ENCODE measurements at regions not wholly inside any gene's neighbourhood (a gene's known extent, or its start where the extent isn't known, plus 50 kb on each side); places are given as distances from the start of the nearest gene placed in this dataset.

- no peak for DNase-seq (ENCODE audit: low read depth in 2 of 2)
Observed at GRCh38 chr15:96122077-96123027, 208.1 kb upstream of the NR2F2 start.

GRCh38 chr15:96123028-96123400, 207.5 kb upstream of the NR2F2 start:
- DNase-seq (ENCODE audit: low read depth in 2 of 2), result no peak

GRCh38 chr15:96123630-96124187, 206.8 kb upstream of the NR2F2 start:
- no peak for DNase-seq (ENCODE audit: low read depth in 2 of 2)

GRCh38 chr15:96124436-96124835, 206.1 kb upstream of the NR2F2 start:
- DNase-seq (ENCODE audit: low read depth in 2 of 2), result no peak

- no peak for DNase-seq (ENCODE audit: low read depth in 2 of 2)
Observed at GRCh38 chr15:96125721-96126415, 204.6 kb upstream of the NR2F2 start.

GRCh38 chr15:96126859-96127258, 203.6 kb upstream of the NR2F2 start:
- DNase-seq (ENCODE audit: low read depth in 2 of 2), result no peak

- DNase-seq (ENCODE audit: low read depth in 2 of 2), result no peak
Observed at GRCh38 chr15:96130734-96131133, 199.8 kb upstream of the NR2F2 start.

- no peak for DNase-seq (ENCODE audit: low read depth in 2 of 2)
Observed at GRCh38 chr15:96132126-96132525, 198.4 kb upstream of the NR2F2 start.

GRCh38 chr15:96135166-96136093, 195.1 kb upstream of the NR2F2 start:
- no peak for DNase-seq (ENCODE audit: low read depth in 2 of 2)

- no peak for DNase-seq (ENCODE audit: low read depth in 2 of 2)
Observed at GRCh38 chr15:96138985-96139384, 191.5 kb upstream of the NR2F2 start.

- no peak for DNase-seq (ENCODE audit: low read depth in 2 of 2)
Observed at GRCh38 chr15:96142498-96142897, 188.0 kb upstream of the NR2F2 start.

- DNase-seq (ENCODE audit: low read depth in 2 of 2), result no peak
Observed at GRCh38 chr15:96144734-96145133, 185.8 kb upstream of the NR2F2 start.

- DNase-seq (ENCODE audit: low read depth in 2 of 2), result no peak
Observed at GRCh38 chr15:96146726-96147125, 183.8 kb upstream of the NR2F2 start.

- DNase-seq (ENCODE audit: low read depth in 2 of 2), result no peak
Observed at GRCh38 chr15:96147267-96147666, 183.2 kb upstream of the NR2F2 start.

GRCh38 chr15:96150254-96150653, 180.2 kb upstream of the NR2F2 start:
- no peak for DNase-seq (ENCODE audit: low read depth in 2 of 2)

- peak in 1 of 2 experiments; percentile 18 for DNase-seq (ENCODE audit: low read depth in 2 of 2)
Observed at GRCh38 chr15:96151749-96152148, 178.8 kb upstream of the NR2F2 start.

GRCh38 chr15:96153929-96154328, 176.6 kb upstream of the NR2F2 start:
- no peak for DNase-seq (ENCODE audit: low read depth in 2 of 2)

- DNase-seq (ENCODE audit: low read depth in 2 of 2), result no peak
Observed at GRCh38 chr15:96158938-96159337, 171.6 kb upstream of the NR2F2 start.

GRCh38 chr15:96160269-96160668, 170.2 kb upstream of the NR2F2 start:
- DNase-seq (ENCODE audit: low read depth in 2 of 2), result peak in 1 of 2 experiments; percentile 21

GRCh38 chr15:96160800-96161199, 169.7 kb upstream of the NR2F2 start:
- no peak for DNase-seq (ENCODE audit: low read depth in 2 of 2)

- DNase-seq (ENCODE audit: low read depth in 2 of 2), result no peak
Observed at GRCh38 chr15:96162322-96162721, 168.2 kb upstream of the NR2F2 start.

GRCh38 chr15:96165081-96165480, 165.4 kb upstream of the NR2F2 start:
- no peak for DNase-seq (ENCODE audit: low read depth in 2 of 2)
